AG09309 (cell line): ENCODE measurements at regions not wholly inside any gene's neighbourhood (a gene's known extent, or its start where the extent isn't known, plus 50 kb on each side); places are given as distances from the start of the nearest gene placed in this dataset.

ENCODE experiments used
- DNase-seq: peaks from one replicate; pipeline ENCODE4 v3.0.0-alpha.2; 2010; ENCODE audit warnings: low read depth
- H3K4me3 ChIP-seq: 2 replicates; pipeline ENCODE4 v1.5.1; 2011; ENCODE audit warnings: mild to moderate bottlenecking, low read depth, low read length, moderate library complexity; ENCODE audit not compliant: control insufficient read depth
- TF ChIP-seq, protein P1 (sequence below): IDR thresholded peaks from 2 replicates; pipeline ENCODE4 v1.5.1; 2011; ENCODE audit warnings: mild to moderate bottlenecking, low read depth, low read length, inconsistent platforms; ENCODE audit not compliant: insufficient read depth, control insufficient read depth; ENCODE audit errors: missing control alignments

DNA sequence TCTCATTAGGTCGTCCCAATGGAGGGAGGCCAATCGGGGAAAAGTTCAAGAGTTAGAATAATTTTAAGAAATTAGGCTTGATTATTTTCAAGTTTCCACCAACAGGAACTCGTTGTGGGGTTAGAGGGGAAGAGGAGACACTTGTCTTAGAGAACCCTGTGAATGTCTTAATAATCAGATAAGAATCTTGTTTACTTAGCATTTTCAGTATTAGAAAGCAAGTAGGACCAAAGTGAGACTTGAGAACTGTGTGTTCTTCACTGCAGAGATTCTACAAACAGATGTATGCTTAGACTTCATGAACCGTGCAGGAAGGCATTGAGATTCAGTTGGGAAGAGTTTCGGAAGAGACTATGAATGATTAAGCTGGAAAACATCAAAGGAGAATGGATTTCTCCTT is 69.0 kb upstream of the HMHB1 start:
- H3K4me3 ChIP-seq, result no peak overlapping the region
- no peak for DNase-seq
- TF ChIP-seq, protein P1, sequence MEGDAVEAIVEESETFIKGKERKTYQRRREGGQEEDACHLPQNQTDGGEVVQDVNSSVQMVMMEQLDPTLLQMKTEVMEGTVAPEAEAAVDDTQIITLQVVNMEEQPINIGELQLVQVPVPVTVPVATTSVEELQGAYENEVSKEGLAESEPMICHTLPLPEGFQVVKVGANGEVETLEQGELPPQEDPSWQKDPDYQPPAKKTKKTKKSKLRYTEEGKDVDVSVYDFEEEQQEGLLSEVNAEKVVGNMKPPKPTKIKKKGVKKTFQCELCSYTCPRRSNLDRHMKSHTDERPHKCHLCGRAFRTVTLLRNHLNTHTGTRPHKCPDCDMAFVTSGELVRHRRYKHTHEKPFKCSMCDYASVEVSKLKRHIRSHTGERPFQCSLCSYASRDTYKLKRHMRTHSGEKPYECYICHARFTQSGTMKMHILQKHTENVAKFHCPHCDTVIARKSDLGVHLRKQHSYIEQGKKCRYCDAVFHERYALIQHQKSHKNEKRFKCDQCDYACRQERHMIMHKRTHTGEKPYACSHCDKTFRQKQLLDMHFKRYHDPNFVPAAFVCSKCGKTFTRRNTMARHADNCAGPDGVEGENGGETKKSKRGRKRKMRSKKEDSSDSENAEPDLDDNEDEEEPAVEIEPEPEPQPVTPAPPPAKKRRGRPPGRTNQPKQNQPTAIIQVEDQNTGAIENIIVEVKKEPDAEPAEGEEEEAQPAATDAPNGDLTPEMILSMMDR, result no peak

- no peak for DNase-seq
- TF ChIP-seq, protein P1, result no peak
- H3K4me3 ChIP-seq, result no peak overlapping the region
Observed at GRCh38 chr5:143741421-143741820, 70.5 kb upstream of the HMHB1 start.

GRCh38 chr5:143740956-143741355 is 71.0 kb upstream of the HMHB1 start:
- DNase-seq, result no peak
- no peak overlapping the region for H3K4me3 ChIP-seq
- TF ChIP-seq, protein P1, result no peak

DNA sequence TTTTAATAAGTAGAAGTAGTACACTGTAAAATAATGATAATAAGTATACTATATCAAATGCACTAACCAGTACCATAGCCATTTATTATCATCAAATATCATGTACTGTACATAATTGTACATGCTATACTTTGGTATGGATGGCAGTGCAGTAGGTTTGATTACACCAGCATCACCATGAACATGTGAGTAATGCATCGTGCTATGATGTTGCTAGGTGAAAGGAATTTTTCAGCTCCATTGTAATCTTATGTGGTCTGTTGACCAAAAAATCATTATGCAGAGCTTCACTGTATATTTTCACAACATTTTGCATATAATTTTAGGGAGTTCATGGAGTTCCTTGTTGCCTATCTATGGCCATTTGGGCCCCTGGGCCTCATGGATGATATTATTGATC is 72.2 kb upstream of the HMHB1 start:
- TF ChIP-seq, protein P1, result no peak
- no peak overlapping the region for H3K4me3 ChIP-seq
- DNase-seq, result no peak

- TF ChIP-seq, protein P1, result no peak
- no peak for DNase-seq
Observed at GRCh38 chr5:143738417-143739401, 73.3 kb upstream of the HMHB1 start.

DNA sequence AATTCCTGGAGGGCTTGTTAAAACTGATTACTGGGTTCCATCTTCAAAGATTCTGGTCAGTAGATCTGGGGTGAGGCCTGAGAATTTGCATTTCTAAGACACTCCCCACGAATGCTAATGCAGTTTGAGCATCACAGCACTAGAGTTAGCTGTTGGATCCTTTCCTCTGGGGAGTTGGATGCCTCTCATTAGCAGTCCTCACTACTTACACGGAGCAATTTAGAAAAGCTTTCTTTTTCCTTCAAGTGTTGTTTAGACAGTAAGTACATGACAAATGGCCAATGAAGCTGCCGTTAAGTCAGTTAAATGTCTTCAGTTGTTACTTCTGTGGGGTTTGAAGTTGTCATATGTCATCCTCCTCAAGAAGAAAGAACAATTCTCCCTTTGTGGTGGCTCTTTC is 74.9 kb upstream of the HMHB1 start:
- DNase-seq, result no peak
- H3K4me3 ChIP-seq, result no peak overlapping the region
- TF ChIP-seq, protein P1, result no peak

More at GRCh38 chr5:143738417-143739401, 73.3 kb upstream of the HMHB1 start:
- H3K4me3 ChIP-seq, result no peak overlapping the region
